GM12801 (cell line): ENCODE measurements at regions not wholly inside any gene's neighbourhood (a gene's known extent, or its start where the extent isn't known, plus 50 kb on each side); places are given as distances from the start of the nearest gene placed in this dataset.

ENCODE experiments used
- TF ChIP-seq, protein P1 (sequence below): IDR thresholded peaks from one replicate; pipeline ENCODE4 v1.5.1; 2011; ENCODE audit warnings: control low read depth; ENCODE audit not compliant: insufficient read length; ENCODE audit errors: extremely low read depth

GRCh38 chr6:6932341-6932740 is 175.4 kb upstream of the RREB1 start:
- TF ChIP-seq, protein P1, sequence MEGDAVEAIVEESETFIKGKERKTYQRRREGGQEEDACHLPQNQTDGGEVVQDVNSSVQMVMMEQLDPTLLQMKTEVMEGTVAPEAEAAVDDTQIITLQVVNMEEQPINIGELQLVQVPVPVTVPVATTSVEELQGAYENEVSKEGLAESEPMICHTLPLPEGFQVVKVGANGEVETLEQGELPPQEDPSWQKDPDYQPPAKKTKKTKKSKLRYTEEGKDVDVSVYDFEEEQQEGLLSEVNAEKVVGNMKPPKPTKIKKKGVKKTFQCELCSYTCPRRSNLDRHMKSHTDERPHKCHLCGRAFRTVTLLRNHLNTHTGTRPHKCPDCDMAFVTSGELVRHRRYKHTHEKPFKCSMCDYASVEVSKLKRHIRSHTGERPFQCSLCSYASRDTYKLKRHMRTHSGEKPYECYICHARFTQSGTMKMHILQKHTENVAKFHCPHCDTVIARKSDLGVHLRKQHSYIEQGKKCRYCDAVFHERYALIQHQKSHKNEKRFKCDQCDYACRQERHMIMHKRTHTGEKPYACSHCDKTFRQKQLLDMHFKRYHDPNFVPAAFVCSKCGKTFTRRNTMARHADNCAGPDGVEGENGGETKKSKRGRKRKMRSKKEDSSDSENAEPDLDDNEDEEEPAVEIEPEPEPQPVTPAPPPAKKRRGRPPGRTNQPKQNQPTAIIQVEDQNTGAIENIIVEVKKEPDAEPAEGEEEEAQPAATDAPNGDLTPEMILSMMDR: no peak

- TF ChIP-seq, protein P1: no peak
Observed at GRCh38 chr6:6932968-6933367, 174.8 kb upstream of the RREB1 start.

- TF ChIP-seq, protein P1: no peak
Observed at GRCh38 chr6:6940031-6941025, 167.4 kb upstream of the RREB1 start.

GRCh38 chr6:6941201-6941600 is 166.6 kb upstream of the RREB1 start:
- TF ChIP-seq, protein P1: no peak

DNA sequence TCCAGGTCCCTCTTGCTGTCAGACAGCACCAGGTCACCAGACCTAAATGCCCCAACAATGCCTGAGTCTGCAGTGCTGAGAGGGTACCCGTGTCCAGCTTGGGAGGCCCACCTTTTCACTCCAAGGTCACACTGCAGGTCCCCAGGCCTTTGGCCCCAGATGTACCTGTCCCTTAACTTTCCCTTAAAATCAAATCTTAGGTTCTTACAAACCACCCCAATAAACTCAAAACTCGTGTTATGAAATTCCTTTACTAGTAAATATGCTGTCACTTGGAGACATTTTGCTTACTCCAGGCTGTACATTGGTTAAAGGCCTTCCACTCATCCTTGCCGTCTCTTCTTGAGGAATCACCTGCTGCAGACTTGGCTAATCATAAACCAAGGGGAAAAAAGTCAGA is 165.7 kb upstream of the RREB1 start:
- TF ChIP-seq, protein P1: no peak

- TF ChIP-seq, protein P1: no peak
Observed at GRCh38 chr6:6942831-6943230, 164.9 kb upstream of the RREB1 start.

GRCh38 chr6:6943421-6943820 is 164.3 kb upstream of the RREB1 start:
- TF ChIP-seq, protein P1: no peak
